Motor neuron (in vitro differentiated cells): ENCODE measurements at regions not wholly inside any gene's neighbourhood (a gene's known extent, or its start where the extent isn't known, plus 50 kb on each side); places are given as distances from the start of the nearest gene placed in this dataset.
"Not testable (repeated sequence)": the region's sequence is repeated elsewhere in the genome, so short reads cannot be mapped to it uniquely, and the experiment has no call there.

Experiments used
- ATAC-seq, 8 experiments: fragments of 200-7000 bp; cut with Tn5 transposase; replicated peaks in 6 of 8; 2 replicates each; pipeline ENCODE4 v1.8.0; 2021; ENCODE audit warnings: mild to moderate bottlenecking in 8 of 8, moderate library complexity in 8 of 8
- H3K27ac ChIP-seq, 2 donors: fragments of 250-450 bp; sonication (Bioruptor Pico); 2 replicates each; pipeline ENCODE4 v1.9.0; 2021; ENCODE audit warnings: antibody characterized with exemption in 2 of 2, mild to moderate bottlenecking in 2 of 2, moderate library complexity in 1 of 2
- H3K4me1 ChIP-seq, 2 donors: fragments of 250-450 bp; sonication (Bioruptor Pico); replicated peaks in 1 of 2; 2 replicates each; pipeline ENCODE4 v1.6.1; 2021; ENCODE audit warnings: antibody characterized with exemption in 2 of 2, mild to moderate bottlenecking in 2 of 2, moderate library complexity in 1 of 2
- H3K4me3 ChIP-seq, 5 donors: fragments of 250-450 bp; sonication (Bioruptor Pico); 2 replicates each; pipeline ENCODE4 v1.9.0; 2021; ENCODE audit warnings: antibody characterized with exemption in 5 of 5, mild to moderate bottlenecking in 5 of 5, moderate library complexity in 4 of 5
- WGBS, 10 experiments: fragments of 450-650 bp; shearing (Covaris generic); methylation state at CpG; one replicate each; pipeline ENCODE4 v1.0.0; 2022; 5-methylcytosine and 5-hydroxymethylcytosine counted together
- in situ Hi-C, 9 experiments: fragments of 400-800 bp; cut with MboI; loops; one replicate each; pipeline ENCODE4 v1.15.0; 2021; ENCODE audit warnings: low sequenced_read_pairs in 9 of 9, low pct_unique_long_range_greater_than_20kb in 2 of 9; ENCODE audit not compliant: unreplicated experiment in 9 of 9

- ATAC-seq: peak in 1 of 8 experiments; percentile 33
- 53 to 100% (median 90%) methylated on average over 1 to 7 of the region's 7 CpGs; no CpG with 5 or more reads in 1 of the 10 experiments for WGBS, 10 experiments
- H3K27ac ChIP-seq: no peak overlapping the region
- in situ Hi-C loops: no loop called here
- no peaks in the 10 kb centered on the region for H3K4me1 ChIP-seq
- H3K4me3 ChIP-seq: no peak overlapping the region
Measured at GRCh38 chr4:127352220-127353113, 280.3 kb upstream of the INTU start.

- WGBS, 10 experiments: 9 to 100% (median 86%) methylated on average over 1 to 2 of the region's 2 CpGs; no CpG with 5 or more reads in 1 of the 10 experiments
Measured at GRCh38 chr4:127355743-127356142, 277.0 kb upstream of the INTU start.

GRCh38 chr4:127357765-127358164 is 275.0 kb upstream of the INTU start:
- ATAC-seq: no peak
- in situ Hi-C loops: no loop called here
- Histone ChIP-seq H3K4me3 (no peak overlapping the region), H3K27ac (no peak overlapping the region), H3K4me1 (no peaks in the 10 kb centered on the region)

More at GRCh38 chr4:127355743-127356142, 277.0 kb upstream of the INTU start:
- Histone ChIP-seq H3K4me3 (no peak overlapping the region), H3K4me1 (no peaks in the 10 kb centered on the region), H3K27ac (no peak overlapping the region)
- no peak for ATAC-seq
- in situ Hi-C loops: no loop called here

- Histone ChIP-seq H3K4me3 (no peak overlapping the region), H3K4me1 (no peaks in the 10 kb centered on the region), H3K27ac (no peak overlapping the region)
- in situ Hi-C loops: no loop called here
- ATAC-seq: no peak
Measured at GRCh38 chr4:127362686-127363085, 270.1 kb upstream of the INTU start.

GRCh38 chr4:127364397-127364796 is 268.4 kb upstream of the INTU start:
- H3K4me3 ChIP-seq: no peak overlapping the region
- H3K4me1 ChIP-seq: no peaks in the 10 kb centered on the region
- H3K27ac ChIP-seq: no peak overlapping the region
- ATAC-seq: no peak
- WGBS, 10 experiments: 7 to 100% (median 79%) methylated on average over 1 to 3 of the region's 3 CpGs; no CpG with 5 or more reads in 2 of the 10 experiments
- in situ Hi-C loops: no loop called here

- ATAC-seq: no peak
- Histone ChIP-seq H3K27ac (no peak overlapping the region), H3K4me3 (no peak overlapping the region), H3K4me1 (no peaks in the 10 kb centered on the region)
- in situ Hi-C loops: no loop called here
Measured at GRCh38 chr4:127364911-127365310, 267.8 kb upstream of the INTU start.

- no peak for ATAC-seq
- in situ Hi-C loops: no loop called here
- WGBS, 10 experiments: 40 to 100% (median 90%) methylated on average over 2 to 6 of the region's 6 CpGs; no CpG with 5 or more reads in 3 of the 10 experiments
- Histone ChIP-seq H3K4me1 (no peaks in the 10 kb centered on the region), H3K27ac (no peak overlapping the region), H3K4me3 (no peak overlapping the region)
Measured at GRCh38 chr4:127370604-127371003, 262.2 kb upstream of the INTU start.

GRCh38 chr4:127379499-127379898 is 253.3 kb upstream of the INTU start:
- no peak overlapping the region for H3K27ac ChIP-seq
- in situ Hi-C loops: loop anchor here in 1 of 9 experiments (25.0 kb wide), 1 partner anchor 192 kb away; no protein-coding TSS in a partner anchor
- 20 to 100% (median 61%) methylated on average over 1 to 3 of the region's 7 CpGs; no CpG with 5 or more reads in 3 of the 10 experiments for WGBS, 10 experiments

GRCh38 chr4:127379948-127380347 is 252.8 kb upstream of the INTU start:
- in situ Hi-C loops: loop anchor here in 1 of 9 experiments (25.0 kb wide), 1 partner anchor 193 kb away; no protein-coding TSS in a partner anchor
- H3K27ac ChIP-seq, H3K4me3 ChIP-seq, ATAC-seq, H3K4me1 ChIP-seq: not testable (repeated sequence)
- WGBS, 10 experiments: no CpG with 5 or more reads among the region's 18 CpGs

More at GRCh38 chr4:127379499-127379898, 253.3 kb upstream of the INTU start:
- Histone ChIP-seq H3K4me3 (no peak overlapping the region), H3K4me1 (no peaks in the 10 kb centered on the region)
- ATAC-seq: no peak

- Histone ChIP-seq H3K27ac (no peak overlapping the region), H3K4me3 (no peak overlapping the region), H3K4me1 (no peaks in the 10 kb centered on the region)
- ATAC-seq: no peak
- in situ Hi-C loops: loop anchor here in 1 of 9 experiments (25.0 kb wide), 1 partner anchor 196 kb away; no protein-coding TSS in a partner anchor
Measured at GRCh38 chr4:127383666-127384065, 249.1 kb upstream of the INTU start.

GRCh38 chr4:127394516-127394915 is 238.2 kb upstream of the INTU start:
- ATAC-seq: no peak
- 39 to 100% (median 84%) methylated on average over 1 to 2 of the region's 2 CpGs; no CpG with 5 or more reads in 1 of the 10 experiments for WGBS, 10 experiments
- Histone ChIP-seq H3K4me3 (no peak overlapping the region), H3K27ac (no peak overlapping the region), H3K4me1 (no peaks in the 10 kb centered on the region)
- in situ Hi-C loops: loop anchor here in 1 of 9 experiments (25.0 kb wide), 1 partner anchor 207 kb away; no protein-coding TSS in a partner anchor

GRCh38 chr4:127400276-127400675 is 232.5 kb upstream of the INTU start:
- no peak for ATAC-seq
- no peaks in the 10 kb centered on the region for H3K4me1 ChIP-seq
- no peak overlapping the region for H3K4me3 ChIP-seq
- no peak overlapping the region for H3K27ac ChIP-seq
- in situ Hi-C loops: loop anchor here in 1 of 9 experiments (25.0 kb wide), 1 partner anchor 788 kb away; no protein-coding TSS in a partner anchor
- 36 to 100% (median 91%) methylated on average over 2 to 5 of the region's 5 CpGs for WGBS, 10 experiments

- in situ Hi-C loops: loop anchor here in 1 of 9 experiments (25.0 kb wide), 1 partner anchor 789 kb away; no protein-coding TSS in a partner anchor
- Histone ChIP-seq H3K27ac (no peak overlapping the region), H3K4me3 (no peak overlapping the region), H3K4me1 (no peaks in the 10 kb centered on the region)
- peak in 3 of 8 experiments; percentile 89 to 93 (median 92) for ATAC-seq
- WGBS, 10 experiments: 0 to 67% (median 20%) methylated on average over 1 of the region's 1 CpG; no CpG with 5 or more reads in 3 of the 10 experiments
Measured at GRCh38 chr4:127400731-127401346, 231.9 kb upstream of the INTU start.
